ENCODE measurements at regions not wholly inside any gene's neighbourhood (a gene's known extent, or its start where the extent isn't known, plus 50 kb on each side); places are given as distances from the start of the nearest gene placed in this dataset.

GRCh38 chr14:98913967-98914650 lies 357.9 kb downstream of the BCL11B start:
- no peak for TF ChIP-seq EP300 (IDR thresholded peaks at IDR 0.05)
- no peak for TF ChIP-seq POLR2AphosphoS5 (IDR thresholded peaks at IDR 0.05)
- no peak for TF ChIP-seq CTCF (IDR thresholded peaks at IDR 0.05)
- no peak for TF ChIP-seq POLR2A (IDR thresholded peaks at IDR 0.05)
- WGBS, result 80% methylated on average over 6 of the region's 6 CpGs

GRCh38 chr14:98914942-98915341 lies 357.1 kb downstream of the BCL11B start:
- DNase-seq (ENCODE audit: low spot score in 2 of 2), result no peak
- H3K9me3 ChIP-seq, result no peaks in the 10 kb centered on the region
- no peaks in the 10 kb centered on the region for H3K27me3 ChIP-seq
- 49% methylated on average over 4 of the region's 4 CpGs for WGBS
- TF ChIP-seq CTCF (IDR thresholded peaks at IDR 0.05) (no peak), POLR2AphosphoS5 (IDR thresholded peaks at IDR 0.05) (no peak), EP300 (IDR thresholded peaks at IDR 0.05) (no peak), POLR2A (IDR thresholded peaks at IDR 0.05) (no peak)
- H3K4me1 ChIP-seq, result peaks cover 17% of the 10 kb centered on the region
- no peak overlapping the region for H3K27ac ChIP-seq
- H3K4me3 ChIP-seq, result no peak overlapping the region
- no peaks in the 10 kb centered on the region for H3K36me3 ChIP-seq

More at GRCh38 chr14:98913967-98914650, 357.9 kb downstream of the BCL11B start:
- no peak for DNase-seq (ENCODE audit: low spot score in 2 of 2)
- no peaks in the 10 kb centered on the region for H3K9me3 ChIP-seq
- no peak overlapping the region for H3K27ac ChIP-seq
- no peak overlapping the region for H3K4me3 ChIP-seq
- H3K27me3 ChIP-seq, result no peaks in the 10 kb centered on the region
- H3K36me3 ChIP-seq, result no peaks in the 10 kb centered on the region
- peaks cover 21% of the 10 kb centered on the region for H3K4me1 ChIP-seq

- Histone ChIP-seq H3K36me3 (no peaks in the 10 kb centered on the region), H3K4me1 (peaks cover 15% of the 10 kb centered on the region), H3K4me3 (no peak overlapping the region), H3K9me3 (no peaks in the 10 kb centered on the region), H3K27me3 (no peaks in the 10 kb centered on the region), H3K27ac (no peak overlapping the region)
- peak in 1 of 2 donors; percentile 28 for DNase-seq (ENCODE audit: low spot score in 2 of 2)
- 50% methylated on average over 3 of the region's 3 CpGs for WGBS
- TF ChIP-seq EP300 (IDR thresholded peaks at IDR 0.05) (no peak), CTCF (IDR thresholded peaks at IDR 0.05) (no peak), POLR2A (IDR thresholded peaks at IDR 0.05) (no peak), POLR2AphosphoS5 (IDR thresholded peaks at IDR 0.05) (no peak)
Observed at GRCh38 chr14:98915625-98916024, 356.4 kb downstream of the BCL11B start.

GRCh38 chr14:98916036-98916435 lies 356.0 kb downstream of the BCL11B start:
- Histone ChIP-seq H3K27me3 (no peaks in the 10 kb centered on the region), H3K27ac (no peak overlapping the region), H3K4me1 (peaks cover 15% of the 10 kb centered on the region), H3K4me3 (no peak overlapping the region), H3K9me3 (no peaks in the 10 kb centered on the region), H3K36me3 (no peaks in the 10 kb centered on the region)
- peak in 1 of 2 donors; percentile 40 for DNase-seq (ENCODE audit: low spot score in 2 of 2)
- TF ChIP-seq POLR2AphosphoS5 (IDR thresholded peaks at IDR 0.05) (no peak), EP300 (IDR thresholded peaks at IDR 0.05) (no peak), POLR2A (IDR thresholded peaks at IDR 0.05) (no peak), CTCF (IDR thresholded peaks at IDR 0.05) (no peak)
- 94% methylated on average over 3 of the region's 4 CpGs for WGBS

GRCh38 chr14:98916476-98916875 lies 355.5 kb downstream of the BCL11B start:
- no peaks in the 10 kb centered on the region for H3K9me3 ChIP-seq
- H3K4me1 ChIP-seq, result peaks cover 15% of the 10 kb centered on the region
- no peaks in the 10 kb centered on the region for H3K27me3 ChIP-seq
- H3K4me3 ChIP-seq, result no peak overlapping the region
- H3K36me3 ChIP-seq, result no peaks in the 10 kb centered on the region
- WGBS, result 58% methylated on average over 1 of the region's 1 CpG
- peak in 1 of 2 donors; percentile 1 for DNase-seq (ENCODE audit: low spot score in 2 of 2)
- no peak for TF ChIP-seq POLR2A (IDR thresholded peaks at IDR 0.05)
- TF ChIP-seq EP300 (IDR thresholded peaks at IDR 0.05), result no peak
- TF ChIP-seq POLR2AphosphoS5 (IDR thresholded peaks at IDR 0.05), result no peak
- TF ChIP-seq CTCF (IDR thresholded peaks at IDR 0.05), result no peak
- H3K27ac ChIP-seq, result no peak overlapping the region

All from suprapubic skin (tissue), 4 donors.